K562 (cell line): ENCODE measurements at regions not wholly inside any gene's neighbourhood (a gene's known extent, or its start where the extent isn't known, plus 50 kb on each side); places are given as distances from the start of the nearest gene placed in this dataset.
A peak's percentile ranks its signal among the peaks of the same experiment; 100 is the strongest.

Experiments
- ATAC-seq: fragments of 200-7000 bp; cut with Tn5 transposase; 3 replicates; pipeline ENCODE4 v1.9.1; 2020; ENCODE audit warnings: moderate library complexity
- BruUV-seq: library from RNA; stranded (reverse); fragments of 400-500 nt; replicated peaks from 2 replicates; lab custom pipeline; 2021; lab: Mats Ljungman, UMichigan
- CTCF ChIA-PET: fragments of 300-600 bp; formaldehyde crosslinking; extraction: SDS; loops from one replicate; lab custom pipeline; 2021; ENCODE audit warnings: low intra/inter-chr PET ratio; lab: Yijun Ruan, JAX
- POLR2A ChIA-PET: fragments of 300-600, 350-650 bp; sonication (Branson Sonifier 250); formaldehyde crosslinking; extraction: SDS; loops from one replicate; lab custom pipeline; 2021; ENCODE audit warnings: antibody characterized with exemption, inconsistent platforms; lab: Yijun Ruan, JAX
- DNase-seq, 4 experiments: peaks; one replicate each; pipeline versions ENCODE4 v3.0.0 to v3.0.0-alpha.2; 2011 to 2018; ENCODE audit warnings: low spot score in 3 of 4, mixed read lengths in 3 of 4; ENCODE audit errors: extremely low read depth in 1 of 4
- FAIRE-seq: peaks from 2 replicates; lab custom pipeline; 2011; peaks lifted over from hg19 to GRCh38; lab: Jason Lieb, UNC
- H2AFZ ChIP-seq: 2 replicates; pipeline ENCODE4 v1.6.0; 2011; ENCODE audit warnings: low read depth, low read length, control low read depth, inconsistent platforms
- H3K27ac ChIP-seq: fragments of 200-600 bp; 3 replicates; pipeline ENCODE4 v1.8.0; 2011; ENCODE audit warnings: low read depth, mild to moderate bottlenecking, control low read depth, inconsistent platforms, low read length, moderate library complexity, mixed read lengths; ENCODE audit errors: extremely low read depth
- H3K27me3 ChIP-seq, 2 experiments: fragments of 300-600 bp in 1 of 2; 2 replicates in 1 of 2; 3 replicates in 1 of 2; pipeline versions ENCODE4 v1.6.0 to v1.8.0; 2011; ENCODE audit warnings: inconsistent platforms in 2 of 2, low read length in 2 of 2, mild to moderate bottlenecking in 1 of 2, mixed read lengths in 1 of 2, moderate library complexity in 1 of 2; ENCODE audit not compliant: control insufficient read depth in 2 of 2, insufficient read depth in 2 of 2
- H3K36me3 ChIP-seq: fragments of 300-600 bp; 3 replicates; pipeline ENCODE4 v1.8.0; 2011; ENCODE audit warnings: mild to moderate bottlenecking, low read length, inconsistent platforms; ENCODE audit not compliant: control insufficient read depth, insufficient read depth
- H3K4me1 ChIP-seq, 2 experiments: fragments of 200-600 bp in 1 of 2; replicated peaks in 1 of 2; 2 replicates in 1 of 2; 3 replicates in 1 of 2; pipeline versions ENCODE4 v1.5.1 to v1.8.0; 2011; ENCODE audit warnings: inconsistent platforms in 2 of 2, low read length in 2 of 2, mild to moderate bottlenecking in 1 of 2, mixed read lengths in 1 of 2, moderate library complexity in 1 of 2; ENCODE audit not compliant: control insufficient read depth in 2 of 2, insufficient read depth in 2 of 2
- H3K4me2 ChIP-seq: 2 replicates; pipeline ENCODE4 v1.6.1; 2011; ENCODE audit warnings: low read length, control low read depth, inconsistent platforms, mixed read lengths; ENCODE audit not compliant: insufficient read depth
- H3K4me3 ChIP-seq: fragments of 200-600 bp; sonication (generic), shearing (Covaris generic); 2 replicates; pipeline ENCODE4 v1.5.1; 2016; ENCODE audit warnings: control low read depth, inconsistent platforms
- H3K79me2 ChIP-seq: fragments of 200-600 bp; 3 replicates; pipeline ENCODE4 v1.8.0; 2011; ENCODE audit warnings: low read length, inconsistent platforms; ENCODE audit not compliant: control insufficient read depth, insufficient read depth
- H3K9ac ChIP-seq, 2 experiments: 2 replicates each; pipeline versions ENCODE4 v1.6.0 to v1.6.1; 2011; ENCODE audit warnings: low read depth in 2 of 2, low read length in 2 of 2, control low read depth in 1 of 2, inconsistent platforms in 1 of 2, mild to moderate bottlenecking in 1 of 2, mixed read lengths in 1 of 2; ENCODE audit not compliant: insufficient read depth in 1 of 2
- H3K9me1 ChIP-seq: one replicate; pipeline ENCODE4 v1.6.0; 2011; ENCODE audit warnings: inconsistent platforms, mild to moderate bottlenecking, low read length, moderate library complexity; ENCODE audit not compliant: control insufficient read depth, insufficient read depth
- H3K9me3 ChIP-seq: replicated peaks from 2 replicates; pipeline ENCODE4 v1.5.1; 2011; ENCODE audit warnings: low read depth, low read length, inconsistent platforms; ENCODE audit not compliant: control insufficient read depth, insufficient read depth
- H4K20me1 ChIP-seq: replicated peaks from 2 replicates; pipeline ENCODE4 v1.6.1; 2011; ENCODE audit warnings: low read length, inconsistent platforms, mixed read lengths; ENCODE audit not compliant: control insufficient read depth, insufficient read depth
- CEBPG ChIP-seq, 3 experiments: fragments of 200-800 bp in 1 of 3; sonication (Bioruptor generic) in 1 of 3; sonication (generic) in 1 of 3; formaldehyde crosslinking in 1 of 3; IDR thresholded peaks in 2 of 3; conservative IDR thresholded peaks in 1 of 3; 2 replicates each; pipeline versions ENCODE4 v1.6.1 to v1.8.0; 2016 to 2022; ENCODE audit warnings: missing compliant biosample characterization in 2 of 3, missing genetic modification characterization in 2 of 3, mild to moderate bottlenecking in 1 of 3, missing genetic modification reagents in 1 of 3
- DPF2 ChIP-seq: fragments of 450-650 bp; IDR thresholded peaks from 2 replicates; pipeline ENCODE4 v1.6.1; 2016
- FUS ChIP-seq: fragments of 200-400 bp; formaldehyde crosslinking; optimal IDR thresholded peaks from 2 replicates; pipeline ENCODE3; 2017; ENCODE audit warnings: low read depth, low read length
- MBD2 ChIP-seq: sonication (generic); IDR thresholded peaks from 2 replicates; pipeline ENCODE4 v1.6.1; 2016; ENCODE audit warnings: low read depth, borderline replicate concordance
- MEIS2 ChIP-seq: fragments of 450-650 bp; IDR thresholded peaks from 2 replicates; pipeline ENCODE4 v1.6.1; 2014; ENCODE audit warnings: mild to moderate bottlenecking; ENCODE audit not compliant: partially characterized antibody
- MTA3 ChIP-seq: fragments of 450-650 bp; formaldehyde crosslinking; IDR thresholded peaks from 2 replicates; pipeline ENCODE4 v1.6.1; 2017; ENCODE audit warnings: mild to moderate bottlenecking, borderline replicate concordance
- PCBP1 ChIP-seq: fragments of 200-400 bp; formaldehyde crosslinking; IDR thresholded peaks from 2 replicates; pipeline ENCODE4 v1.6.1; 2018; ENCODE audit warnings: mild to moderate bottlenecking, low read depth, low read length; ENCODE audit not compliant: poor library complexity, severe bottlenecking
- SREBF1 ChIP-seq: fragments of 150-350 bp; IDR thresholded peaks from 2 replicates; pipeline ENCODE4 v1.6.1; 2014; ENCODE audit warnings: antibody characterized with exemption, low read depth, low read length, borderline replicate concordance
- ZNF785 ChIP-seq: fragments of 250-450 bp; sonication (Bioruptor Pico); IDR thresholded peaks from 2 replicates; pipeline ENCODE4 v1.4.0; 2020; ENCODE audit warnings: mild to moderate bottlenecking
- WGBS: fragments of 100-300 bp; shearing (Covaris generic); methylation state at CpG from one replicate; pipeline ENCODE4 v1.1.6; 2016; ENCODE audit warnings: low coverage, mixed read lengths; ENCODE audit not compliant: insufficient coverage; ENCODE audit errors: missing lambda C conversion rate; 5-methylcytosine and 5-hydroxymethylcytosine counted together
- in situ Hi-C: fragments of 300-500 bp; cut with MboI; formaldehyde crosslinking; loops from 4 replicates; pipeline ENCODE4 v1.15.0; 2018; ENCODE audit warnings: inconsistent platforms, mixed read lengths
- intact Hi-C: fragments of 100-400 bp; cut with micrococcal nuclease; formaldehyde crosslinking; loops from 2 replicates; pipeline ENCODE4 v1.14.2; 2022
- TF ChIP-seq, protein P1 (sequence below): sonication (generic); IDR thresholded peaks from 2 replicates; pipeline ENCODE4 v1.6.1; 2016
- TF ChIP-seq, protein P2 (sequence below): fragments of 450-650 bp; IDR thresholded peaks from 2 replicates; pipeline ENCODE4 v1.6.1; 2018; ENCODE audit warnings: mild to moderate bottlenecking, low read depth; ENCODE audit not compliant: partially characterized antibody
- TF ChIP-seq, protein P3 (sequence below): fragments of 450-650 bp; formaldehyde crosslinking; conservative IDR thresholded peaks from 2 replicates; pipeline ENCODE4 v1.4.0; 2022; ENCODE audit warnings: mild to moderate bottlenecking, missing genetic modification characterization

DNA sequence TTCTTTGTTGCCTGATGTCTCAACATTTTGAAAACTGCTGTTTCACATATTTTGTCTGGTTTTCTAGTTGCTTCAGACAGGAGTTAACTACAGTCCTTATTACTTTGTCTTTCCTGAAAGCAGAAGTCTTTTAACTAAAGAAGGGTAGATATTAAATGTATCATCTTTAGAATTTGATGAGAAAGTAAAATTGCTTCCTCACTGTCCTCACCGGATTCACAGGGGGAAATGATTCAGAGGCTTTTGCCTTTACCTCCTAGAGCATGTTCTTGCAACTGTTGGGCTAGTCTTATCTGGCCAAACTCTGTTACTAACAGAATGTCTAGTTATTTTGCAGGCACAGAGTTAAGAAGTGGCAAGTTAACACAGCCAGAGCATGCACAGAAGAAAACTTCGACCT is 107.2 kb upstream of the VAV3 start:
- CTCF ChIA-PET: no interaction called here
- Histone ChIP-seq H3K36me3 (no peaks in the 10 kb centered on the region), H3K79me2 (no peaks in the 10 kb centered on the region), H3K27me3 (no peaks in the 10 kb centered on the region), H2AFZ (no peak overlapping the region), H3K4me3 (no peak overlapping the region), H3K9ac (no peak overlapping the region), H3K4me1 (no peaks in the 10 kb centered on the region; a peak in 1 of 5 replicates), H4K20me1 (no peaks in the 10 kb centered on the region), H3K27ac (no peak overlapping the region), H3K9me3 (no peaks in the 10 kb centered on the region), H3K9me1 (no peaks in the 10 kb centered on the region), H3K4me2 (no peak overlapping the region)
- FAIRE-seq (no peak), DNase-seq (no peak), ATAC-seq (peak; percentile 64)
- intact Hi-C loops (loop anchor here (5.0 kb wide), 1 partner anchor 50 kb away; no protein-coding TSS in a partner anchor), in situ Hi-C loops (no loop called here)
- POLR2A ChIA-PET: no interaction called here
- no peak for TF ChIP-seq DPF2
- TF ChIP-seq, protein P1, sequence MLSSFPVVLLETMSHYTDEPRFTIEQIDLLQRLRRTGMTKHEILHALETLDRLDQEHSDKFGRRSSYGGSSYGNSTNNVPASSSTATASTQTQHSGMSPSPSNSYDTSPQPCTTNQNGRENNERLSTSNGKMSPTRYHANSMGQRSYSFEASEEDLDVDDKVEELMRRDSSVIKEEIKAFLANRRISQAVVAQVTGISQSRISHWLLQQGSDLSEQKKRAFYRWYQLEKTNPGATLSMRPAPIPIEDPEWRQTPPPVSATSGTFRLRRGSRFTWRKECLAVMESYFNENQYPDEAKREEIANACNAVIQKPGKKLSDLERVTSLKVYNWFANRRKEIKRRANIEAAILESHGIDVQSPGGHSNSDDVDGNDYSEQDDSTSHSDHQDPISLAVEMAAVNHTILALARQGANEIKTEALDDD: peak; percentile 73
- WGBS: 3% methylated on average over 2 of the region's 2 CpGs
- BruUV-seq: no TSS peak

DNA sequence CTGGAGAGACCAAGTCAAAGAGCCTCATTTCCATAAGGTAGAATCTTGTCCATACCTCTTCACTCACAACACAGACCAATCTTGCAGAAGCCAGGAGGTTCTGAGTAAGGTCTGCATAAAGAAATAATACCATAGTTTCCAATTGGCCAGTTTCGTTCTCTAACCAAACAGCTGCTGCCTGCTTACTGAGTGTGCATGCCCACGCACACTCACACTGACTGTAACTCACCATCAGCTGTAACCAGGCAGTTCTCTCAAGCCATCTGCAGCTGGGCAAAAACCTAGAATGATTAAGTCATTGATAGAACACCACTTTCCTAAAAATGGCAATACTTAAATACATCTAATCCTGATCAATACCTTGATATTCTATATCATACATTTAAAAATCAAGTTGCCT is 106.6 kb upstream of the VAV3 start:
- Histone ChIP-seq H3K9me1 (no peaks in the 10 kb centered on the region), H3K4me1 (no peaks in the 10 kb centered on the region; a peak in 1 of 5 replicates), H3K9ac (no peak overlapping the region), H3K79me2 (no peaks in the 10 kb centered on the region), H3K36me3 (no peaks in the 10 kb centered on the region), H3K9me3 (no peaks in the 10 kb centered on the region), H3K27ac (no peak overlapping the region), H3K27me3 (no peaks in the 10 kb centered on the region), H3K4me3 (no peak overlapping the region), H3K4me2 (no peak overlapping the region), H2AFZ (no peak overlapping the region), H4K20me1 (no peaks in the 10 kb centered on the region)
- ChIA-PET POLR2A (no interaction called here), CTCF (no interaction called here)
- DNase-seq (no peak), ATAC-seq (peak; percentile 29; the same call in 2 of the 3 replicates), FAIRE-seq (no peak)
- 24% methylated on average over 2 of the region's 2 CpGs for WGBS
- no TSS peak for BruUV-seq
- in situ Hi-C loops: no loop called here
- intact Hi-C loops: loop anchor here (5.0 kb wide), 1 partner anchor 51 kb away; no protein-coding TSS in a partner anchor
- TF ChIP-seq FUS: no peak
- no peak for TF ChIP-seq CEBPG (CRISPR knock-in tag; IDR thresholded peaks at IDR 0.05)
- no peak for TF ChIP-seq CEBPG (tag; conservative IDR thresholded peaks at IDR 0.05 in 1 of 2, IDR thresholded peaks at IDR 0.05 in 1 of 2)
- TF ChIP-seq, protein P2, sequence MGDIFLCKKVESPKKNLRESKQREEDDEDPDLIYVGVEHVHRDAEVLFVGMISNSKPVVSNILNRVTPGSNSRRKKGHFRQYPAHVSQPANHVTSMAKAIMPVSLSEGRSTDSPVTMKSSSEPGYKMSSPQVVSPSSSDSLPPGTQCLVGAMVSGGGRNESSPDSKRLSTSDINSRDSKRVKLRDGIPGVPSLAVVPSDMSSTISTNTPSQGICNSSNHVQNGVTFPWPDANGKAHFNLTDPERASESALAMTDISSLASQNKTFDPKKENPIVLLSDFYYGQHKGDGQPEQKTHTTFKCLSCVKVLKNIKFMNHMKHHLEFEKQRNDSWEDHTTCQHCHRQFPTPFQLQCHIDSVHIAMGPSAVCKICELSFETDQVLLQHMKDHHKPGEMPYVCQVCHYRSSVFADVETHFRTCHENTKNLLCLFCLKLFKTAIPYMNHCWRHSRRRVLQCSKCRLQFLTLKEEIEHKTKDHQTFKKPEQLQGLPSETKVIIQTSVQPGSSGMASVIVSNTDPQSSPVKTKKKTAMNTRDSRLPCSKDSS: no peak
- TF ChIP-seq MBD2: no peak
- TF ChIP-seq ZNF785 (CRISPR knock-in tag): no peak
- no peak for TF ChIP-seq PCBP1
- TF ChIP-seq MEIS2: no peak
- TF ChIP-seq, protein P3, sequence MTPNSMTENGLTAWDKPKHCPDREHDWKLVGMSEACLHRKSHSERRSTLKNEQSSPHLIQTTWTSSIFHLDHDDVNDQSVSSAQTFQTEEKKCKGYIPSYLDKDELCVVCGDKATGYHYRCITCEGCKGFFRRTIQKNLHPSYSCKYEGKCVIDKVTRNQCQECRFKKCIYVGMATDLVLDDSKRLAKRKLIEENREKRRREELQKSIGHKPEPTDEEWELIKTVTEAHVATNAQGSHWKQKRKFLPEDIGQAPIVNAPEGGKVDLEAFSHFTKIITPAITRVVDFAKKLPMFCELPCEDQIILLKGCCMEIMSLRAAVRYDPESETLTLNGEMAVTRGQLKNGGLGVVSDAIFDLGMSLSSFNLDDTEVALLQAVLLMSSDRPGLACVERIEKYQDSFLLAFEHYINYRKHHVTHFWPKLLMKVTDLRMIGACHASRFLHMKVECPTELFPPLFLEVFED (CRISPR knock-in tag): no peak
- no peak for TF ChIP-seq SREBF1
- TF ChIP-seq MTA3: no peak
